GM11168 (cell line): ENCODE measurements at regions not wholly inside any gene's neighbourhood (a gene's known extent, or its start where the extent isn't known, plus 50 kb on each side); places are given as distances from the start of the nearest gene placed in this dataset.

ENCODE experiments used
- in situ Hi-C: fragments of 300-500 bp; cut with MboI; formaldehyde crosslinking; loops from one replicate; pipeline ENCODE4 v1.12.0; 2022; ENCODE audit warnings: low sequenced_read_pairs; ENCODE audit not compliant: unreplicated experiment

DNA sequence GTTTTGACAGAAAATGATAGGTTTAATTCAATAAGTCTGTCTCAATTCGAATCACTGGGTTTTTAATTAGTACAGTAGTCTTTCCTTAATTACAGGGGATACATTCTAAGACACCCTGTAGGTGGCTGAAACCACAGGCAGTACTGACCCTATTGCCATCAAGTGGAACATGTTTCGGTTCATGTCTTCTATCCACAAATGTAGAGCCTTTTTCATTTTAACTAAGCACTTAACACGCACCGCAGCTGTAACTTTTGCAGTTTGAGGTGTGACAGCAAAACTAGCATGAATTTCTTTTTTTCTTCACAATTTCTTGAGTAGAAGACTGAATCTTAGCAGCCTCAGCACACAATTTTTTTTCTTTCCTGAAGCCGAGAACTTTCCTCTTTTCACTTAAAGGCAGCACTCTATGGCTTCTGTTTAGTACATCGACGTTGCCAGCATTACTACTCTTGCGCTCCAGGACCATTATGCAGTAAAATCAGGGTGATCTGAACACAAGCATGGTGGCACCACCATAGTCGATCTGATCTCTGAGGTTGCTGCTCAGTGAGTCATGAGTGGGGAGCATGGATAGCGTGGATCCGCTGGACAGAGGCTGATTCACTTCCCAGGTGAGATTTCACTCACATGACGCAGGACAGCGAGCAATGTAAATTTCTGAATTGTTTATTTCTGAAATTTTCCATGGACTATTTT lies 805.1 kb downstream of the RNF144A start:
- in situ Hi-C loops, result no loop called here

DNA sequence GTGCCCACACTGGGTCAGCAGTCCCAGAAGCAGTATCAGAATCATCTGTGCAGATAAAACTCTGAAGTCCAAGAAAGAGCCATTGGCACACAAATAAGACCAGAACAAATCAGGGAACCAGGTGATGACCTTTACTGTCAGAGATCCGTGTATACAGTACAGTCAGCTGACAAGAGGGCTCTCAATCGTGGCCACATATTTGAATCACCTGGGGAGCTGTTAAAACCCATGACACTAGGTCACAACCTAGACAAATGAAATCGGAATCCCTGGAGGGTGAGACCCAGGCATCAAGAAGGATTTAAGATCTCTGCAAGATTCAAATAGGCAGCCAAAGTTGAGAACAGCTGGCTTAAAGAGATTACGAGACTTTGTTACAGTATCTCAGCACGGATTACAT lies 807.1 kb downstream of the RNF144A start:
- in situ Hi-C loops, result no loop called here

DNA sequence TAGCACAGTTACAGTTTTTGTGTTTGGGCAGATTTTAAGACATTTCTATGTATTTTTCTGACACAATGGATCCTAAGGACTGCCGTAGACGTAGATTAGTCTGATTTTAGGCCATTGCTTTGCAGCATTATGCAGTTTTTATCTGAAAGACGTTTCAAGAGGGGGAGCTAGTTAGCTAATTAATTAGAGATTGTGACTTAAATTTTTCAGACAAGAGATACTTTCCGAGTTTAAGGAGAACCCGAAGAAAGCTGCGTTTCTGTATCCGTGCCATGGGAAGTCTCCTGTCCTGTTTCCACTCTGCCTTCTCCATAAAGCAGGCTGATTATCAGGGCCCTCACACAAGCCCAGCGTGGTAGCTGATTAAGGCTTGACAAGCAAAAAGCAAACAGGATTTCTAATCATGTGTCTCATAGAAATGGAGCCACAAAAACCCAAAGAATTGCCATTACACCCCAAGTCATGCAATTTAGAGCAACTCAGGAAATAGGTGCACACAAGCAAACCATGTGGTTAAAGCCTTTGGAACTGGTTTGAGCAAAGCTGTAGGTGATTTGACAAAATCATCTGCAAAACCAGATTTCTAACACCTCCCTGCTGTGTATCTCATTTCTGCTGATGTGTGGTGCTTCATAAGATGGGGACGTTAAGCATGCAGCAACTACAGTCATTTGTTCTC lies 808.1 kb downstream of the RNF144A start:
- in situ Hi-C loops, result no loop called here

DNA sequence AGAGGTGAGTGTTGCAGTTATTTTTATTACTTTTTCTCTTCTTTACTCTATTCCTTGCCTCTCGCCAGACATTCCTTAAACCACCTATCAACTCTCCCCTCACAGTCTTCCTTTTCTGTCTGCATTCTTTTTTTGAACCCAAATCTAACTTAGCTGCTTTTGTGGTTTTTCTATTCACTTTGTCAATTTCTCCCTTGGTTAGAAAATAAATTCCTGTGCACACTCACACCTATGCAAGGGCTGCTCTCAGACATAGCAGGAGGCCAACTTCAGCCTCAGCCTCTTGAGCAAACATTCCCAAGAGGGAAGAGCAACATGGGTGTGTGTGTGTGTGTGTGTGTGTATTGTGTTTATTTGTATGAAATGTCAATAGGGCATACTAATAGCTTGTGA lies 808.6 kb downstream of the RNF144A start:
- in situ Hi-C loops, result no loop called here

- in situ Hi-C loops, result no loop called here
Measured at GRCh38 chr2:7726989-7727388, 809.8 kb downstream of the RNF144A start.

GRCh38 chr2:7728388-7728787 lies 811.2 kb downstream of the RNF144A start:
- in situ Hi-C loops, result no loop called here

- in situ Hi-C loops, result no loop called here
Measured at GRCh38 chr2:7730449-7730848, 813.2 kb downstream of the RNF144A start.

GRCh38 chr2:7730990-7731389 lies 813.8 kb downstream of the RNF144A start:
- in situ Hi-C loops, result no loop called here

DNA sequence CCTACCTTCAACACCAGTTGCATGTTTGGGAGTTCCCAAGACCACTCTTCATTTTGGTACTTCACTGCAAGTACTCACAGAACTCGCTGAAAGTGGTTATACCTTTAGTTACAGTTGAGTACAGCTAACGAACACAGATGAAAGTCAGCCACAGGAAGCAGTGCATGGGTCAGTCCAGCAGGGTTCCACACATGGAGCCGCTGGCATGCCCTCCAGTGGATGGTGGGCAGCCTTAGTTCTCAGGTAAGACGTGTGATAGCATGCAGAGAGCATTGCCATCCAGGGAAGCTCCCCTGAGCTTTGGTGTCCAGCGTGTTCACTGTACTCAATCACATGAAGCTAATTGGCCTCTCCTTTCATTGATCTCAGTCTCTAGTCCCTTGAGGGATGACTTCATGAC lies 815.3 kb downstream of the RNF144A start:
- in situ Hi-C loops, result no loop called here

DNA sequence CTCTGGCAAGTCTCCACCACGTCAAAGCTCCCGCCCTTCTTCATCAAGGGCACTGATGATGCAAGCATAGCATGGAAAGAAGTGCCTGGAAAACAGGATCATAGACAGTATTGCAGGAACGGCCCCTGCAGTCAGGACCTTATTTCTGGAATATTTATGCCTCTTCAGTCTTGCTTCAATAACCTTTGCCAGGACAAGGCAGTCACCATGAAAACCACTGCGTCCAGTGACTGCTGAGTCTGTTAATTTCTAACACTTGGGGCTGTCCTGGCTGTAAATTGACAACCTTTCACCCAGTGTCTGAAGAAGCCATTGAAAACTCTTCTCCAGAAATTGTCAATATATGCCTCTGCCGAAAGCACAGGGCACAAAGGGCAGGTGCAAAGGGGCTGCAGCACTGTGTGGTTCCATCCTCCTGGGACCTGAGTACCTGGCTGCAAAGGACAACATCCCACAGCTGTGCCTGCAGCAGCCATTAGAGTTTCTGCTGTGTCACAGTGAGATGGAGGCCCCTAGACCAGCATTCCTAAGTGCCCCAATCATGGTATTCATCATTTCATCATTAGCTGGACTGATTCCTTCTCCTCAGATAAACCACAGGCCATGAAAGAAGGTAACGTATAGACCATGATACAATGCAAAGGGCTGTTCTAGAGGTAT lies 819.6 kb downstream of the RNF144A start:
- in situ Hi-C loops, result no loop called here

GRCh38 chr2:7738596-7738995 lies 821.4 kb downstream of the RNF144A start:
- in situ Hi-C loops, result no loop called here

- in situ Hi-C loops, result no loop called here
Measured at GRCh38 chr2:7740114-7740513, 822.9 kb downstream of the RNF144A start.

DNA sequence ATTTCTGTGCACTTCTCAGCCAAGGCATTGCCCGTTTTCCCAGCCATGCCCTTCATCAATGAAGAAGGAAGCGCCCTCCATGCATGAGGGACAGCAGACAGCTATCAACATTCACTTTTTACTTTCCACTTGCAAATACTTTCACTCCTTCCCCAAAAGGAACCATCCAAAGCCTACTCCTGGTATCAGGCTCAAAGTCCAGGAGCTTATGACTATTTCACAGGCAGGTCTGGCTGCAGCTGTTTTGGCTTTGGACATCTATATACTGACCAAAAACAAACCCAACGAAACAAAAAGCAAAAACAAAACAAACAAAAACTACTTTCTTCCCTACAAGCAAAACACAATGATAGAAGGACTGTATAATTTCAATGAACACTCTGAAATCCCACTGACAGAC lies 825.1 kb downstream of the RNF144A start:
- in situ Hi-C loops, result no loop called here

DNA sequence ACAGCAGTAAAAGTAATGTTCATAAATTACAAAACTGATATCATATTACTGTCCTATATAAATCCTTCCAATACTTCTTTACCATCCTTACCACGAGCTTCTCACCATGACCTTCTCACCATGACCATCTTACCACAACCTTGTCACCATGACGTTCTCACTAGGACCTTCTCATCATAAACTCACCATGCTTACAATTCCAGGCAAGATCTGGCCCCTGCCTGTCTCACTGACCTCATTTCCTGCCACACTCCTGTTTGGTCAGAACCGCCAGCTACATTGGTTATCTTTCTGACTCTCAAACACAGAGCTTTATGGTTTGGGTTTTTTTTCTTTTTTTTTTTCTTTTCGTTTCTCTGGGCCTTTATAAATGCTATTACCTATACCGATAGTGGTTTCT lies 827.6 kb downstream of the RNF144A start:
- in situ Hi-C loops, result no loop called here

DNA sequence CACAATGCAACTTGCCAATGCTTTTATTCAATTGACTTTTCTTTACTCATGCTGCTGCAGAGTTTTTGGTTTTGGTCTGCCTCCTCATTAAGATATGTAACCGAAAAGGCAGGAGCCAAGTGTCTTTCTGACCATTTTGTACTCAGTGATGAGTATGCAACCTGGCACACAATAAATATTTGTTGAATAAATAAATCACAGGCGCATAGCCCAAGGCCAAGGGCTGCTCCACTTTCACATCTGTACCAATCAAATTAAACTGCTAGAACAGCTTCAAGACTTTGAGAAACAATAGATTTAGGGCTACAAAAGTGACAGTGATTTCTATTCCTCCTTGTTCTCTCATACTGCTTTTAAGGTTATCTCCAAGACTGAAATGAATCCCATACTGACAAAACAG lies 828.2 kb downstream of the RNF144A start:
- in situ Hi-C loops, result no loop called here

DNA sequence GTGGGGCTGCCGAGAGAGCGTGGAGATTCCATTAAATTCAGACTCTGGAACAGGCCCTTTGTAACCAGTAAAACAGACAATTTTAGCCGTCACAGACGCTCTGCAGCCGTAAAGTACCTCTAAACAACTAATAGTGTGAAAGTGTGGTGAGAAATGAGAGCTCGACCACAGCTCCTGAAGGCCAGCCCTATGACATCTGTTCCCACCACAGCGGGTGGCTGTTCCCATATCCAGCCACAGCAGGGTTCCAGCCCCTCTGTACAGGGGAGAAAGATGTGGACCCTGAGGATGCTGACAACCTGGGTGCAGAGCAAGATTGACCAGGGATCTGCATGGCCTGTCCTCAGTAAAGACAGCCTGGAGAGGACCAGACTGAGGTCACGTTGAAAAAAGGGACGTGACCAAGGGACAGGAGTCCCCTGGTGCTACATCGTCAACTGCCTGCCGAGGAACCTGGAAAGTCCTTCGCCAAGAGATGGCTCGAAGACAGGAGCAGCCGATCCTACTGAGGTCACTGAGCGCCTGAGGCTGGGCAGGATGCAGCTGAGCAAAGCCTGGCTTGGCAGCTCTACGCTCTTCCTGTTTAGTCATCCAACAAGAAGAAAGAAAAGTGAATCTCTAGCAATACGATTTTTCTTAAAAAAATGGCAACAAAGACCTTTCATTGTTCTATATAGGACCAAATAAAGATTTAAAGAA lies 831.7 kb downstream of the RNF144A start:
- in situ Hi-C loops, result no loop called here

GRCh38 chr2:7749895-7750559 lies 832.8 kb downstream of the RNF144A start:
- in situ Hi-C loops, result no loop called here

DNA sequence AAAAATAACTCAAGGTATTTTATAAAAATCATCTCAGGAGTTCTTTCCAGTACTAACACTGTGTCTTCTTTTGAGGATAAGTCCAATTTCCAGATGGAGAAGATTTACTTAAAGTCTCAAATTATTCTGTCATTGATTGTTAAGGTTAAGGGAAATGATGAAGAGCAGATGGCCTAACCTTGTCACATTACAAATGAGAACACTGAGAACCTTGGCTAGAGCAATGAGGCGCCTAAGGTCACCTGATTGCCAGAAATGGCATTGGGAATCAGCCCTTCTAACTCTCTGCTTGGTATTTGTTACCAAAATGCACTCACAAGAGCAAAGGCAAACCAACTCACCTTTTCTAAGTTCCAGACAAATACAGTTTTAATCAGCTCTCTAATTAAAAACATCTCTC lies 835.1 kb downstream of the RNF144A start:
- in situ Hi-C loops, result no loop called here

- in situ Hi-C loops, result no loop called here
Measured at GRCh38 chr2:7753777-7754176, 836.6 kb downstream of the RNF144A start.

DNA sequence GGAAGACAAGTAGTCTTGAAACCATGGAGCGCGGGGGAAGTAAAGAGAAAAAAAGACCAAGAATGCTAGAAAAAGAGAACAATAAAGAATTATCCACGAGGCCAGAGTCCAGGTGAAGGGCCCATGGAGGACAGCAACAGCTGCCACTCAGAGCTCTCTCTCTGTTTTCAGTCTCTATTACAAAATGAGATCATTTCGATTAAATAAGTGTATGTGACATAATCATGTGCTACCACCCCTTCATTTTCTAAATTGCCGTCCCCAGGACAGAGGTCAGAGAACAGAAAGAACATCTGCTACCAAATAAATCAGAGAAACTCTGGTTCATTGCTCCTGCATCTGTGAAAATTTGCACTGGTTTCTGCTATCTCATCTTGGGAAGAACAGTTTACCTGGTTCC lies 838.7 kb downstream of the RNF144A start:
- in situ Hi-C loops, result no loop called here
